IPS DF 6.9 (cell line): ENCODE measurements at regions not wholly inside any gene's neighbourhood (a gene's known extent, or its start where the extent isn't known, plus 50 kb on each side); places are given as distances from the start of the nearest gene placed in this dataset.

Experiments used
- DNase-seq: peaks from one replicate; pipeline ENCODE4 v3.0.0-alpha.2; 2013; ENCODE audit warnings: low read depth, low spot score
- H3K27ac ChIP-seq: one replicate; pipeline ENCODE4 v1.5.1; 2013; ENCODE audit warnings: low read length, control low read depth
- H3K27me3 ChIP-seq: 2 replicates; pipeline ENCODE4 v1.6.1; 2013; ENCODE audit warnings: mild to moderate bottlenecking, low read length; ENCODE audit not compliant: control insufficient read depth, insufficient read depth
- H3K36me3 ChIP-seq: 2 replicates; pipeline ENCODE4 v1.6.1; 2013; ENCODE audit warnings: low read length; ENCODE audit not compliant: control insufficient read depth, insufficient read depth
- H3K4me1 ChIP-seq: 2 replicates; pipeline ENCODE4 v1.6.1; 2013; ENCODE audit warnings: low read length; ENCODE audit not compliant: control insufficient read depth, insufficient read depth
- H3K4me3 ChIP-seq: 2 replicates; pipeline ENCODE4 v1.5.1; 2013; ENCODE audit warnings: mild to moderate bottlenecking, low read length
- H3K9me3 ChIP-seq: 2 replicates; pipeline ENCODE4 v1.6.1; 2013; ENCODE audit warnings: low read length, inconsistent platforms; ENCODE audit not compliant: control insufficient read depth, insufficient read depth
- WGBS: extraction: QIAGEN DNeasy Blood & Tissue Kit; methylation state at CpG from one replicate; pipeline ENCODE4 v1.1.7; 2013; ENCODE audit warnings: mixed read lengths, missing lambda C conversion rate; ENCODE audit not compliant: insufficient read length, insufficient coverage; 5-methylcytosine and 5-hydroxymethylcytosine counted together

DNA sequence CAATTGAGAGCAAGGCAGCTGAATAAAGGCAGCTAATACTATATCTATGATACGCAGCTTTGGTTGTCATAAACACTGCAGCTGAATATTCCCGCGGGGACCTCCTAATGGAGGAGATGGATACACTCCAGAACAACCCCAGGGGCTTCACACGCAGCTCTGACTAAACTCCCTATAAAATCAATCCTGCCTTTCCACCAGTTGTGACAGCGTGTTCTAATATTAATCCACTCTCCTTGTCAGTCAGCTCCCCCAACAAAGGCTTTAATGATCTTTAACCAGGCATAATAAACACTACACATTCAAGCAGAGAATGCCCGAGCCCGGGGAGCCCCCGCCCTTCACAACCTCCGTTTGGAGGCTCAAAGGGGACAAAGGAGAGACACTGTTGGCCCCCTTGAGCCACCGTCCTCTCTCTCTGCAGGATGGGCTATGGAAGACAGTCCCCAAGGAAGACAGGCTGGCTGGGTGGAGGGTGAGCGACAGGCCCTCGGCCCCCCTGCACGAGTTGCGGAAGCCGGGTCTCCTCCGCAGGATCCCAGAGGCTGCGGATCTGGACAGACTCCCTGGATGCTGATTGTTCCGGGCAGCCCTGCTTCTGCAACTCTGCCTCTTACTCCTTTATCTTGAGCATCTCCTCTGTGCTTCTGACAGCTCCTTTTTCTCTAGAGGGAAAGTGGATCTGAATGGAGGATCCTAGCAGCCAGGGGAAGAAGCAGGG lies 565.2 kb downstream of the BUD13 start:
- Histone ChIP-seq H3K27ac (no peak overlapping the region), H3K4me1 (no peaks in the 10 kb centered on the region), H3K36me3 (no peaks in the 10 kb centered on the region), H3K4me3 (no peak overlapping the region), H3K9me3 (no peaks in the 10 kb centered on the region), H3K27me3 (no peaks in the 10 kb centered on the region)
- no CpG with 5 or more reads among the region's 18 CpGs for WGBS
- DNase-seq: no peak

DNA sequence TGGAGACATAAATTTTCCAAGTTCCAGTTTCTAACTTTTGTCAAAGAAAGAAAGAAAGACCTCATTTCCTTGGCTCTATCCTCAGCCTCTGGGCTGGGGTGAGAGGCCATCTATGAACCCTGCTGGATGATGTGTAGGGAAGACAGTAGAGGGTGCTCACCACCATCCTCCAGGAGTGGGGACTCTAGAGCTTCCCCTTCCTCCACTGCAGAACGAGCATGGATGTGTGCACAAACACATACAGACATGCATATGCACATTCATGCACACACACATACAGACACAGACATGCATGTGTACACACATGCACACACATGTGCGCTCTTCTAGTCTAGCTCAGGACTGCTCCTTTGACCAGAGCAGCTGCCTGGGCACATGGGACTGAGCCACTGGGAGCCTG lies 565.8 kb downstream of the BUD13 start:
- H3K36me3 ChIP-seq: no peaks in the 10 kb centered on the region
- no peak for DNase-seq
- WGBS: no CpG with 5 or more reads among the region's 2 CpGs
- no peak overlapping the region for H3K27ac ChIP-seq
- no peak overlapping the region for H3K4me3 ChIP-seq
- no peaks in the 10 kb centered on the region for H3K4me1 ChIP-seq
- no peaks in the 10 kb centered on the region for H3K9me3 ChIP-seq
- no peaks in the 10 kb centered on the region for H3K27me3 ChIP-seq

DNA sequence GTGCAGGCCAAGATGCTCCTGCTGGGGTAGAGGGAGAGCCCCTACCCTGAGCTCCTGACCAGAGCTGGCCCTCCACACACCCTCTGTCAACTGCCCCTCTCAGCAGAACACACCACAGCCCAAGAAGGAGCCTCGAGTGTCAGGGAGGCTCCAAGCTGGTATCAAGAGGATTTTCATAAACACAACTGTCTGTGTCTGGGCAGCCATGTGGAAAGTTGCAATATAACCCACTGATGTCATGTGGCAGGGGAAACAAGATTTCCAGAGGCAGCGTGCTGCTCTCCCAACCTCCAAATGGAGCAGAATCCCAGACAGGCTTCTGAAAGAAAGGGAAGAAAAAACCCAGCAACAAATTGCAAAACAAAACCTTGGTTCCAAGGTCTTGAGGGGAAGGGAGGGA lies 569.9 kb downstream of the BUD13 start:
- Histone ChIP-seq H3K27me3 (no peaks in the 10 kb centered on the region), H3K9me3 (no peaks in the 10 kb centered on the region), H3K36me3 (no peaks in the 10 kb centered on the region), H3K4me3 (no peak overlapping the region), H3K4me1 (no peaks in the 10 kb centered on the region), H3K27ac (no peak overlapping the region)
- no peak for DNase-seq
- no CpG with 5 or more reads among the region's 2 CpGs for WGBS

DNA sequence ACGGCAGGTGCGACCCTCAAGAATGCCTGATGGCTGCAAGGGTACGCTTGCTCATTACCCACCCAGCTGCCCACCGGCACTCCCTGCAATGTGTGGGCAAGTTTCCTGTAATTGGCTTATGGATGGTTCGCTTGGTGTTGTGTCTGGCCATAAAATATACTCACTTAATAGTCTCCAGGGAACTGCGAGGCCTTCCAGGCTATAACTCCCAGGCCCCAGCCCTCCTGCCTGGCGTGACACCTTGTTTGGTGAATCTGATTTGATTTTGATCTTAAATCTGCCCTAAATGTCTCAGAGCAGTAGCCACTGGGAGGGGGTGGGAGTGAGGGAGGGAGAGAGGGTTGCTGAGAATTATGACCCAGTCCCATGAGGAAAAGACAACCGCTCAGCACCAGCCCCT lies 572.2 kb downstream of the BUD13 start:
- WGBS: no CpG with 5 or more reads among the region's 8 CpGs
- DNase-seq: no peak
- Histone ChIP-seq H3K27ac (no peak overlapping the region), H3K4me1 (no peaks in the 10 kb centered on the region), H3K27me3 (no peaks in the 10 kb centered on the region), H3K4me3 (no peak overlapping the region), H3K9me3 (no peaks in the 10 kb centered on the region), H3K36me3 (no peaks in the 10 kb centered on the region)

DNA sequence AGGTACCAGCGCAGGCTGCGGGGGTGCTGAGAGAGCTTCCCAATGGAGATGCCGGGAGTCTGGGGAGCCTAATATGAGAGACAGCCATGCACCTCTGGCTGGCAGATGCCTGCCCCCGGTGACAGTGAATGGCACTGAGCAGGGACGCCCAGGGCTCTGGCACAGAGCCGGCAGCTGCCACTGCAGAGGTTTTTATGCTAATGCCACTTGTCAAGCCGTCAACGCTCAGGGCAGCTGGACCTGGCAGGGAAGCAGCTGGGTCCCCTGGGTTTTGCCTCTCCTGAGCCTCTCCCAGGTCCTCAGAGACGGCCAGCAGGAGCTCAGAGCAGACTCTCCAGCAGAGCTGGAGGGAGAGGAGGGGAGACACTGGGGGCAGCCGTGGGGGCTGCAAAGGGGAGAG lies 573.6 kb downstream of the BUD13 start:
- Histone ChIP-seq H3K4me1 (peaks cover 2% of the 10 kb centered on the region; the same call in 1 of the 2 replicates), H3K27me3 (no peaks in the 10 kb centered on the region), H3K4me3 (no peak overlapping the region), H3K9me3 (no peaks in the 10 kb centered on the region), H3K27ac (no peak overlapping the region), H3K36me3 (no peaks in the 10 kb centered on the region)
- WGBS: no CpG with 5 or more reads among the region's 10 CpGs
- no peak for DNase-seq

DNA sequence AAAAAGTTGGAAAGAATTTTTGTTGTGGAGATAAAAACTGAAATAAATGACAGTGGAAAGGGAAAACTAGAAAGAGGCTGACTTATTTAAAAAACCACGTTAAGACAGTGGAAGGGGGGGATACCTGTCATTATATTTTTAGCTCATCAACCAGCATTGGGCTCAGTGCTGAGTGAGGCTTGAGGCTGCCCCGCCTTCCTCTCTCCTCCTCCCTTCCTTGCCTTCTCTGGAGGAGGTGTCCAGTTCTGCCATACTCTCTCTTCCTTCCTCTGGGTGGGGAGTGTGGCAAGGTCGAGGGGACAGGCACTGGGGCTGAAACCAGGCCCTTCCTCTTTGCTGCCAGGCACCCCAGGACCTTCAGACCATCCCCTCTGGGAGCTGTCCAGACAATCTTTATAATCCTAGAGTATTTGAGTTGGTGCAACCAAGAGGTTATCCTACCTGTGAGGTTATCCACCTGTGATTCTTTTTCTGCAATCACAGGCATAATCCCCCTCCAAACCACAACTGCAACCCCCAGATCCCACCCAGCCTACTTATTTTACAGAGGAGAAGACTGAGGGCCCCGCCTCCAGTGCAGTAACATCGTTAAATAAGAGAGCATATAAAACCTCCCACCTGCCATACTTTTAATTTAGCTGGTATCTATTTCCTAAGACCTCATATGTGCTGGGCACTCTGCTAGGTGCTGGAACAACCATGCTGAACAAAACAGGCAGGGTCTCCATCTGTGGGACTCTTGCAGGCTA lies 578.5 kb downstream of the BUD13 start:
- WGBS: no CpG with 5 or more reads among the region's 5 CpGs
- H3K4me1 ChIP-seq: peaks cover 9% of the 10 kb centered on the region
- no peak overlapping the region for H3K4me3 ChIP-seq
- DNase-seq: no peak
- H3K36me3 ChIP-seq: no peaks in the 10 kb centered on the region
- H3K9me3 ChIP-seq: no peaks in the 10 kb centered on the region
- no peak overlapping the region for H3K27ac ChIP-seq
- no peaks in the 10 kb centered on the region; the same call in 1 of the 2 replicates for H3K27me3 ChIP-seq

DNA sequence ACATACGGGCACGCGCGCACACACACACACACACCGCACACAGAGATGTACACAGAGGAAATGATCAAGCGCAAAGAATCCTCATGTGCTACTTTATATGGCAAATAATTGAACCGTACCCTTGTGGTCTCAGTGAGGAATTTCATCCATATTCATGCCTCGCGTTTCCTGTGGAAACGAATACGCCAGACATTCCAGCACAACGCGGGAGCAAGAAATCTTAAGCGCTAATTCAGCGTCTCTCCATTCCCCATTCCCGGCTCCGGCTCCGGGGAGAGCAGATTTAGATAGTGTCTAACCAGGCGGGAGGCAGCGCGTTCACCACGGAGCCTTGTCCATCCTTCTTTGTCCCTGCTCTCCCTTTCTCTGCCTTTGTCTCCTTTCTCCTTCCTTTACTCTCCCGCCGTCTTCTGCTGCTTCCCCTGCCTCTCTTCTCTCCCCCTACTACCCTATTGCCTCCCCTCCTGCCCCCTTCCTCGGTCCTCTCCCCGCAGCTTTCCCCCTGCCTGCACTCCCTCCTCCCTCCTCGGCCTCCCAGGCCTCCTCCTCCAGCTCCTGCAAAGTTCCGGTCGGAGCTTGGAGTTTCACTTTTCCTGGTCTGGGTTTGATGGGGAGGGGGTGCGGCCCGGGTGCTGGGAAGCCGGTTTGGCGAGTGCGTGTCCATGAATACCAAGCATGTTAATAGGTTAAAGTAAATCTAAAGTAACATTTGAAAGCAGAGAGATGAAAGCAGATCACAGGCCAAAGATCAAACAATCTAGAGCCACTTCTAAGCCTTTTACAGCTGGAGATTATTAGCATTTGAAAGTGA lies 579.3 kb downstream of the BUD13 start:
- no CpG with 5 or more reads among the region's 34 CpGs for WGBS
- H3K27me3 ChIP-seq: no peaks in the 10 kb centered on the region; the same call in 1 of the 2 replicates
- peak overlapping the region; percentile 48; the same call in 1 of the 2 replicates for H3K4me3 ChIP-seq
- peaks cover 9% of the 10 kb centered on the region for H3K4me1 ChIP-seq
- no peak for DNase-seq
- no peak overlapping the region for H3K27ac ChIP-seq
- no peaks in the 10 kb centered on the region for H3K9me3 ChIP-seq
- no peaks in the 10 kb centered on the region for H3K36me3 ChIP-seq

DNA sequence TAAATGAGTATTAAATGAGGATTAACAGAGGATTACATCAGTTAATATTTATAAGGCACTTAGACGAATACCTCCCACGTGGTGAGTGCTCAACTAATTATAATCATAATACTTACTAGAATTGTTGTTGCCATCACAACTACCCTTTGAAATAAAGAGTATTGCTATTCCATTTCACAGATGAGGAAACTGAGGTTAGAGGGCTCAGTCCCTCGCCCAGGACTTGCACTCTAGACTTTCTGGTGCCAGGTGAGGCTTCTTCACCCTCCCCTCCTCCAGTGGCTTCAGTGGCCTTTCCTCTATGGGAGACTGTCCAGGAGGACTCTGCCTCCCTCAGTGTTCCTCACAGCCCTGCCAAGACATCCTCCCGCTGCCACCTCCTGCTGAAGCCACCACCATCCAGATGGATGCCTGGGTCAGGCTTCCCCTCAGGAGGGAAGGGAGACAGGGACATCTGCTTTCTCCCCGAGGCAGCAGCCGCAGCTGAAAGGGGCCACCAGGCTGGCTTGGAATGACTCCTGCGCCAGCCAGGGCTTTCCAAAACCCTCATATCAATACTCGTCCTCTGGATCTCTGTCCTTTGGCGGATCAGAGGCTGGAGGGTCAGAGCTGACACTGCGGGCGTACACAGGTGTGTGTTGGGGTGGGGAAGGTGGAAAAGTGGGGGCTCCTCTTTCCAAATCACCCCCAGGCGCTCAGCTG lies 580.1 kb downstream of the BUD13 start:
- Histone ChIP-seq H3K27me3 (no peaks in the 10 kb centered on the region; the same call in 1 of the 2 replicates), H3K4me3 (peak overlapping the region; percentile 48; the same call in 1 of the 2 replicates), H3K36me3 (no peaks in the 10 kb centered on the region), H3K4me1 (peaks cover 9% of the 10 kb centered on the region), H3K9me3 (no peaks in the 10 kb centered on the region), H3K27ac (no peak overlapping the region)
- no CpG with 5 or more reads among the region's 12 CpGs for WGBS
- DNase-seq: no peak

DNA sequence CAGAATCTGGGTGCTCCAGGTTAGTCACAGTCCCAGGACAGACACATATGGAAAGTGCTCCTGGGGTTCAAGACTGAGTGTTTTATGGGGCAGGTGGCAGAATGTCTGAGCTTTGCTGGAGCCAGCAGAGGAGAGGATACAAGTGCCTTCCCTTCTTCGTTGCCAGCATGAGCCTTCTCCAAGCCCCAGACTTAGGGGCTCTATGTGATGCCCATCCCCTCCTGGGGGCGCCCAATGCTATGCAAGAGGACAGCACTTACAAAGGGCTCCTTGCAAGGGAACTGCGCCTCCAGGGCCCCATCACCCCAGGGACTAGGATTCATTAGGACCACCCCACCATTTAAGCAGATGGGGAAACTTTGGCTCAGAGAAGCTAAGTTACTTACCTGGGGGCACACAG lies 581.9 kb downstream of the BUD13 start:
- no peaks in the 10 kb centered on the region for H3K36me3 ChIP-seq
- no CpG with 5 or more reads among the region's 3 CpGs for WGBS
- H3K4me3 ChIP-seq: no peak overlapping the region
- no peaks in the 10 kb centered on the region for H3K9me3 ChIP-seq
- DNase-seq: no peak
- no peaks in the 10 kb centered on the region; the same call in 1 of the 2 replicates for H3K27me3 ChIP-seq
- H3K27ac ChIP-seq: no peak overlapping the region
- peaks cover 9% of the 10 kb centered on the region for H3K4me1 ChIP-seq
